ENCODE measurements at regions not wholly inside any gene's neighbourhood (a gene's known extent, or its start where the extent isn't known, plus 50 kb on each side); places are given as distances from the start of the nearest gene placed in this dataset.

- no peak for TF ChIP-seq CTCF (IDR thresholded peaks at IDR 0.05)
- TF ChIP-seq POLR2A (IDR thresholded peaks at IDR 0.05) = no peak
- TF ChIP-seq POLR2AphosphoS5 (IDR thresholded peaks at IDR 0.05) = no peak
Measured at GRCh38 chr6:155654474-155654873, 198.8 kb upstream of the NOX3 start.

Measured in suprapubic skin (tissue), 4 donors.